SU-DHL-6 (cell line): ENCODE measurements at regions not wholly inside any gene's neighbourhood (a gene's known extent, or its start where the extent isn't known, plus 50 kb on each side); places are given as distances from the start of the nearest gene placed in this dataset.

Experiments used
- CTCF ChIP-seq: fragments of 200-600 bp; sonication (generic); IDR thresholded peaks from one replicate; pipeline ENCODE4 v1.5.1; 2017; ENCODE audit warnings: antibody characterized with exemption, mild to moderate bottlenecking, low read length, moderate library complexity; ENCODE audit not compliant: insufficient read depth, poor library complexity, severe bottlenecking
- EZH2phosphoT487 ChIP-seq: fragments of 200-600 bp; sonication (generic), shearing (Covaris generic); conservative IDR thresholded peaks from 2 replicates; pipeline ENCODE4 v1.6.1; 2018; ENCODE audit warnings: mild to moderate bottlenecking, antibody characterized with exemption, low read length, moderate library complexity, mixed read lengths

DNA sequence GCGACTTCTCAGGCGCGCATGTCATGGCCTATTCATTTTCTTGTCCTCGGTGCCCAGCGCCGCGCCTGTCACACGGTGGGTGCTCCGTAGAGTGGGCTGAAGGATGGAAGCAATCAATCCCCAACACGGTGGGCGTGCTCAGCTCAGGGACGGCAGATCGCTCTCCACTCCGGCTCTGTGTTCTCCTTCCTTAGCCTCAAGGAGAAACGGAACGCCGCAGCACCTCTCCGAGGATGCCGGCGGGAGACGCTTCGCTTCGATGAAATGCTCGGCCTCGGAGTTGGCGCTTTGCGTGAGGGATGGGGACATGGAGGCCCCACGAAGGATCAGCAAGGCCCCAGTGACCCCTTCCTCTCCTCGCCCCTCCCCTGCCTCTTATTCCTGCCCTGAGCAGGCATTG is 199.5 kb downstream of the C9orf50 start:
- no peak for TF ChIP-seq CTCF
- no peak for TF ChIP-seq EZH2phosphoT487
